Calu3 (cell line): ENCODE measurements at regions not wholly inside any gene's neighbourhood (a gene's known extent, or its start where the extent isn't known, plus 50 kb on each side); places are given as distances from the start of the nearest gene placed in this dataset.

ENCODE experiments used
- BruUV-seq: library from RNA; stranded (reverse); fragments of 400-500 nt; replicated peaks from 2 replicates; lab custom pipeline; 2021; lab: Mats Ljungman, UMichigan
- CTCF ChIA-PET: fragments of 300-600 bp; sonication (Branson Sonifier 250); formaldehyde crosslinking; loops from one replicate; lab custom pipeline; 2022; ENCODE audit warnings: antibody characterized with exemption; lab: Charles Lee
- DNase-seq: peaks from one replicate; pipeline ENCODE4 v3.0.0; 2022
- H3K27ac Mint-ChIP-seq: one replicate; pipeline ENCODE4 v1.8.0; 2022; ENCODE audit warnings: mixed read lengths; ENCODE audit not compliant: unreplicated experiment
- H3K27me3 Mint-ChIP-seq: one replicate; pipeline ENCODE4 v1.8.0; 2022; ENCODE audit warnings: mixed read lengths; ENCODE audit not compliant: unreplicated experiment
- H3K36me3 Mint-ChIP-seq: one replicate; pipeline ENCODE4 v1.8.0; 2022; ENCODE audit warnings: mild to moderate bottlenecking, moderate library complexity, mixed read lengths; ENCODE audit not compliant: insufficient read depth, unreplicated experiment
- H3K4me1 Mint-ChIP-seq: one replicate; pipeline ENCODE4 v1.8.0; 2022; ENCODE audit warnings: mild to moderate bottlenecking, low read depth, mixed read lengths; ENCODE audit not compliant: unreplicated experiment
- H3K4me3 Mint-ChIP-seq: one replicate; pipeline ENCODE4 v1.8.0; 2022; ENCODE audit warnings: mild to moderate bottlenecking, low read depth, moderate library complexity, mixed read lengths; ENCODE audit not compliant: unreplicated experiment
- H3K9me3 Mint-ChIP-seq: one replicate; pipeline ENCODE4 v1.8.0; 2022; ENCODE audit warnings: low read depth, mixed read lengths; ENCODE audit not compliant: unreplicated experiment
- intact Hi-C: fragments of 100-400 bp; cut with micrococcal nuclease; formaldehyde crosslinking; loops from one replicate; pipeline ENCODE4 v1.10.0; 2022; ENCODE audit not compliant: unreplicated experiment
- TF ChIP-seq, protein P1 (sequence below): fragments of 200-600 bp; IDR thresholded peaks from one replicate; pipeline ENCODE4 v1.8.0; 2022; ENCODE audit warnings: antibody characterized with exemption; ENCODE audit not compliant: unreplicated experiment

DNA sequence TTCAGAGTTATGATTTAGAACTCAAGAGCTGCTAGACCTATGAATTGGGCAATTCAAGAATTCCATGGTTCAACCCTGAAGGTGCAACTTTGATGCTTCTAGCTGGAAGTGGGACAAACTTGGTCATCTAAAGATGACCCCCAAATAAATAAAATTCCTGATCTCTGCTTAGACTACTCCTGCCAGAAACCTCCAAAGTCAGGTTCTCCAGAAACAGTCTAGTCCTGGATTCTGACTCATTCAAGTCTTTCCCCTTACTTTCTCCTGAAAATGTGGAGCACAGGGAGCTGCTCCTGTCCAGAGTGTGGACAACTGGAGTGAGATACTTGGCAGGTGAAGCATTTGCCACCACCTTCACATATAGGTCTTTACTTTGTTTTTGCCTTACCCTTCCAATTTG is 557.7 kb upstream of the TNP1 start:
- H3K27me3 Mint-ChIP-seq = no peaks in the 10 kb centered on the region
- H3K4me3 Mint-ChIP-seq = no peak overlapping the region
- no peaks in the 10 kb centered on the region for H3K36me3 Mint-ChIP-seq
- intact Hi-C loops = no loop called here
- no peaks in the 10 kb centered on the region for H3K4me1 Mint-ChIP-seq
- TF ChIP-seq, protein P1, sequence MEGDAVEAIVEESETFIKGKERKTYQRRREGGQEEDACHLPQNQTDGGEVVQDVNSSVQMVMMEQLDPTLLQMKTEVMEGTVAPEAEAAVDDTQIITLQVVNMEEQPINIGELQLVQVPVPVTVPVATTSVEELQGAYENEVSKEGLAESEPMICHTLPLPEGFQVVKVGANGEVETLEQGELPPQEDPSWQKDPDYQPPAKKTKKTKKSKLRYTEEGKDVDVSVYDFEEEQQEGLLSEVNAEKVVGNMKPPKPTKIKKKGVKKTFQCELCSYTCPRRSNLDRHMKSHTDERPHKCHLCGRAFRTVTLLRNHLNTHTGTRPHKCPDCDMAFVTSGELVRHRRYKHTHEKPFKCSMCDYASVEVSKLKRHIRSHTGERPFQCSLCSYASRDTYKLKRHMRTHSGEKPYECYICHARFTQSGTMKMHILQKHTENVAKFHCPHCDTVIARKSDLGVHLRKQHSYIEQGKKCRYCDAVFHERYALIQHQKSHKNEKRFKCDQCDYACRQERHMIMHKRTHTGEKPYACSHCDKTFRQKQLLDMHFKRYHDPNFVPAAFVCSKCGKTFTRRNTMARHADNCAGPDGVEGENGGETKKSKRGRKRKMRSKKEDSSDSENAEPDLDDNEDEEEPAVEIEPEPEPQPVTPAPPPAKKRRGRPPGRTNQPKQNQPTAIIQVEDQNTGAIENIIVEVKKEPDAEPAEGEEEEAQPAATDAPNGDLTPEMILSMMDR = no peak
- no peak for DNase-seq
- CTCF ChIA-PET = no interaction called here
- H3K27ac Mint-ChIP-seq = no peak overlapping the region
- no TSS peak for BruUV-seq
- no peaks in the 10 kb centered on the region for H3K9me3 Mint-ChIP-seq

DNA sequence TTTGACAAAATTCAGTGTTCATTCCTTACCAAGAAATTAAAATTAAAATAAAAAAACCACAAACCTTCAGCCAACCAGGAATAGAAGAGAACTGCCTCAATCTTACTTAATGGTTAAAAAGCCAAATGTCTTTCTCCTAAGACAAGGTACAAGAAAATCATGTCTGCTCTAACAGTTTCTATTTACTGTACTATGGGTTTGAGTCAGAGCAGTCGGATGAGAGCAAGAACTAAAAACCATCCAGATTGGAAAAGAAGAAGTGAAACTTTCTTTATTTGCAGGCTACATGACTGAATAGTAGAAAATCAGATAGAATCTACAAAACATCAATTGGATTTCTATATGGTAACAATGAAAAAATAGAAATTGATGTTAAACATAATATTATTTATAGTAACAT is 555.5 kb upstream of the TNP1 start:
- no peak for DNase-seq
- Mint-ChIP-seq H3K36me3 (no peaks in the 10 kb centered on the region), H3K4me1 (no peaks in the 10 kb centered on the region), H3K4me3 (no peak overlapping the region), H3K27me3 (no peaks in the 10 kb centered on the region), H3K9me3 (no peaks in the 10 kb centered on the region), H3K27ac (no peak overlapping the region)
- TF ChIP-seq, protein P1 = no peak
- no TSS peak for BruUV-seq
- intact Hi-C loops = no loop called here
- CTCF ChIA-PET = no interaction called here

DNA sequence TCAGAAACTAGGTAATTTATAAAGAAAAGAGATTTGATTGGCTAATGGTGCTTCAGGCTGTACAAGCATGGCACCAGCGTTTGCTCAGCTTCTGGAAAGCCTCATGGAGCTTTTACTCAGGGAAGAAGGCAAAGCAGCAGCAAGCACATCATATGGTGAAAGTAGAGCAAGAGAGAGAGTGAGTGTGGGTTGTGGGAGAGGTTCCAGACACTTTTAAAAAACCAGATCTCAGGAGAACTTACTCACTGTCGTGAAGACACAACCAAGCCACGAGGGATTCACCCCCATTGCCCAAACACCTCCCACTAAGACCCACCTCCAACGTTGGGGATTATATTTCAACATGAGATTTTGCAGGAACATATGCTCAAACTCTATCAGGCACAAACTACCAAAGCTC is 554.6 kb upstream of the TNP1 start:
- no peaks in the 10 kb centered on the region for H3K4me1 Mint-ChIP-seq
- intact Hi-C loops = no loop called here
- no peaks in the 10 kb centered on the region for H3K36me3 Mint-ChIP-seq
- no peak overlapping the region for H3K4me3 Mint-ChIP-seq
- no peaks in the 10 kb centered on the region for H3K9me3 Mint-ChIP-seq
- TF ChIP-seq, protein P1 = no peak
- H3K27me3 Mint-ChIP-seq = no peaks in the 10 kb centered on the region
- CTCF ChIA-PET = interaction anchor here (0.7 kb wide), 1 partner anchor 19 kb away, joined by 3 read pairs; no protein-coding TSS in a partner anchor
- BruUV-seq = no TSS peak
- no peak for DNase-seq
- H3K27ac Mint-ChIP-seq = no peak overlapping the region

DNA sequence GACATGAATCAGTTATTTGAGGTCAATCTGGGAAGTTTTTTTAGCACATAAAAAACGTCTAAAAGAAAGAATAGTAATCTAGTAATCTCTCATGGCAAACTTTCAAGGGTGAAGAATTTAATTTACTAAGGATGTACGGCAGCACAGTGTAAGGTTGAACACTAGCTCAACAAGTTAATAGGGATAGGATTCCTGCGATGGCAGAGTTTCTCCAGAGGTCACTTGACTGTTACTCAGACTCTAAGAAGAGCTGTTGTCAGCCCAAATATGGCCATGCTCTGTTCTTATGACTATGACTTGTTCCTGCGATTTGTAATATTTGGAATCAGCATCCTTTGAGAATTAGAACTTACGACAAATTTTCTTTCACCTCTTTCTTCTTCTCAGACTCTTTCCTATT is 553.3 kb upstream of the TNP1 start:
- Mint-ChIP-seq H3K9me3 (no peaks in the 10 kb centered on the region), H3K27ac (no peak overlapping the region), H3K4me3 (no peak overlapping the region), H3K36me3 (no peaks in the 10 kb centered on the region), H3K4me1 (no peaks in the 10 kb centered on the region), H3K27me3 (no peaks in the 10 kb centered on the region)
- no TSS peak for BruUV-seq
- intact Hi-C loops = no loop called here
- DNase-seq = no peak
- TF ChIP-seq, protein P1 = no peak
- CTCF ChIA-PET = no interaction called here
